Left ventricle myocardium inferior (tissue), 1 donor: ENCODE measurements at regions not wholly inside any gene's neighbourhood (a gene's known extent, or its start where the extent isn't known, plus 50 kb on each side); places are given as distances from the start of the nearest gene placed in this dataset.

ENCODE experiments used
- DNase-seq: peaks from one replicate; pipeline ENCODE4 v3.0.0-alpha.2; 2020
- H3K27ac ChIP-seq: fragments of 200-600 bp; replicated peaks from 2 replicates; pipeline ENCODE4 v1.8.0; 2021
- H3K27me3 ChIP-seq: fragments of 200-600 bp; 2 replicates; pipeline ENCODE4 v1.8.0; 2021; ENCODE audit warnings: low read depth
- H3K36me3 ChIP-seq: fragments of 200-600 bp; 2 replicates; pipeline ENCODE4 v1.8.0; 2021
- H3K4me1 ChIP-seq: fragments of 200-600 bp; 2 replicates; pipeline ENCODE4 v1.8.0; 2021
- H3K4me3 ChIP-seq: fragments of 200-600 bp; 2 replicates; pipeline ENCODE4 v1.8.0; 2021; ENCODE audit warnings: mild to moderate bottlenecking, moderate library complexity
- H3K9me3 ChIP-seq: fragments of 200-600 bp; replicated peaks from 2 replicates; pipeline ENCODE4 v1.8.0; 2021
- CTCF ChIP-seq: fragments of 200-600 bp; IDR thresholded peaks from 2 replicates; pipeline ENCODE4 v1.8.0; 2021; ENCODE audit warnings: antibody characterized with exemption, mild to moderate bottlenecking, borderline replicate concordance
- intact Hi-C: fragments of 100-400 bp; cut with micrococcal nuclease; formaldehyde crosslinking; loops from one replicate; pipeline ENCODE4 v1.11.0; 2022
- donor health status: DM: no; HTN: yes; CAD: no; lungs with severe emphysema.

DNA sequence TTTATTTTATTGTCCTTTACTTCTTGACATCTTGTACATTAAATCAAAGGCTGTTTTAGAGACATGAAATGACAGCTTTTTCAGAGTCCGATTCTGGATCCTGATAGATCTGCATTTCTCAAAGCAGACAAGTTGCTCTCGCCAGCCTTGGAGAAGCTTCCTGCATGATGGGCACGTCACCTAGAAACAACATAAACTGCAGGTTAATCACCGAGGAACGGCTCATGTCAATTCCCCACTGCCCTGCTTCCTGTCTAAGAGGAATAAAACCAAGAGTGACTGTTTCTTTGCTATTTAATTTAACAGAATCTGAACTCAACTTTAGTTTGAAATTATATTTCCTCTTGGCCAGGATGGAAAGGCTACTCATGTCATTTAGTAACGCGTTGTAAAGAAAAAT lies 77.0 kb downstream of the RWDD3 start:
- H3K36me3 ChIP-seq: no peaks in the 10 kb centered on the region
- H3K4me1 ChIP-seq: no peaks in the 10 kb centered on the region
- intact Hi-C loops: no loop called here
- no peak overlapping the region for H3K27ac ChIP-seq
- H3K9me3 ChIP-seq: no peaks in the 10 kb centered on the region
- no peak overlapping the region for H3K4me3 ChIP-seq
- DNase-seq: no peak
- peaks cover 23% of the 10 kb centered on the region for H3K27me3 ChIP-seq
- TF ChIP-seq CTCF: no peak

DNA sequence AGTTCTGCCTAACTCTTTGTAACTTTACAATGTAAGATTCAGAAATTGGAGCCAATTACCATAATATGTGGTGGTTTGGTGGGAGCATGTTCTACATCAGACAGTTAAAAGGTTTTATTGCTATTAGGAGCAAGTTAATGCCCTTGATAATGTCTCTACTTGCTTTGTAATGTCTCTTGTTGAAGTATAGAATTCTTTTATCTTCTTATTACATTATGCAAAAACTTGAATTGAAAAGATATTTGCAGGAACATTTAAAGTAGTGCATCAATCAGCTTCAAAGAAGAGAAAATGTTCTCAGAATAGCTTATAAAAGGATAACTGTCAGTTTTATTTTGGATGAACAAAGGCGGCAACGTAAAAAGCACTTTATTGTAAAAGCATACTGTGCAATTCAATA lies 77.8 kb downstream of the RWDD3 start:
- Histone ChIP-seq H3K27ac (no peak overlapping the region), H3K4me3 (no peak overlapping the region), H3K4me1 (no peaks in the 10 kb centered on the region), H3K27me3 (peaks cover 23% of the 10 kb centered on the region), H3K9me3 (no peaks in the 10 kb centered on the region), H3K36me3 (no peaks in the 10 kb centered on the region)
- no peak for TF ChIP-seq CTCF
- intact Hi-C loops: no loop called here
- DNase-seq: no peak

DNA sequence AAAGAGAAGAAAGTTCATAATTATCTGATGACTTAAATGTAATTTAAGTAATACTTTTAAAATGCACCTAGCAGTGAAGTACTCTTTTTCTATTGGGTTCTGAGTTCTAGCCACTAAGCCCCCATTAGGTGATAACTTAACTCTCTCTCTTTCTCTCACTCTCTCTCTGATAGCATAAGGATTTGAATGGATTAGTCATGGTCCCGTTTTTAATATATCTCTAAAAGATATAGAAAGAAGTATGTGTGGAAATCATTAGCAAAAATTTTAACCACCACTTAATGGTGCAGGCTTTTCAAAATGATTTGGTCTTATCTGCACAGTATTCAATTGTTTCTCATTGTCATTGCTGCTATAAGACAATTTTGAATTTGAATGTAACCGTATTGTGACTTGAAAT lies 78.2 kb downstream of the RWDD3 start:
- intact Hi-C loops: no loop called here
- Histone ChIP-seq H3K4me1 (no peaks in the 10 kb centered on the region), H3K9me3 (no peaks in the 10 kb centered on the region), H3K27me3 (peaks cover 23% of the 10 kb centered on the region), H3K27ac (no peak overlapping the region), H3K36me3 (no peaks in the 10 kb centered on the region), H3K4me3 (no peak overlapping the region)
- no peak for TF ChIP-seq CTCF
- no peak for DNase-seq

DNA sequence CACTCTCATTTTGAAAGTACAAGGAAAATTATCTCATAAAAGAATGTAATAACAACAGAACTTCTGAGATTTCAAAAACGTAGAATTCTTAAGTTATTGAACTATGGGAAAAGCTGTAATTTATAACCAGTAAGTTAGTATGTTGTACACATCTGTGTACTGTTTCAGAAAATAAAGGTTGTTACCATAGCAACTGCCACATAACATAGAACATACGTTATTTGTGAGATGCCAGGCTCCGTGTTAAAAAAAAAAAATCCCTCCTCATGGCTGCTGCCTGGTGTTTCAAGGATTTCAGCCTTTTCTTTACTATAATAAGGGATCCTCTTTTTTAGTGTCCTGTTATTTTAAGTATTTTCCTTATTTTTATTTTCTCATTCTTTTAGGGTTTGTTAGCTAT lies 79.5 kb downstream of the RWDD3 start:
- Histone ChIP-seq H3K4me1 (no peaks in the 10 kb centered on the region), H3K9me3 (no peaks in the 10 kb centered on the region), H3K4me3 (no peak overlapping the region), H3K36me3 (no peaks in the 10 kb centered on the region), H3K27ac (no peak overlapping the region), H3K27me3 (peaks cover 23% of the 10 kb centered on the region)
- no peak for TF ChIP-seq CTCF
- intact Hi-C loops: no loop called here
- DNase-seq: no peak

GRCh38 chr1:95321531-95321930 lies 87.5 kb downstream of the RWDD3 start:
- DNase-seq: no peak
- intact Hi-C loops: no loop called here
- Histone ChIP-seq H3K9me3 (no peaks in the 10 kb centered on the region), H3K4me1 (peaks cover 8% of the 10 kb centered on the region), H3K27me3 (no peaks in the 10 kb centered on the region), H3K36me3 (no peaks in the 10 kb centered on the region), H3K4me3 (no peak overlapping the region), H3K27ac (no peak overlapping the region)
- no peak for TF ChIP-seq CTCF

GRCh38 chr1:95323123-95323522 lies 89.1 kb downstream of the RWDD3 start:
- H3K9me3 ChIP-seq: no peaks in the 10 kb centered on the region
- H3K27me3 ChIP-seq: no peaks in the 10 kb centered on the region
- DNase-seq: no peak
- no peaks in the 10 kb centered on the region for H3K36me3 ChIP-seq
- H3K4me3 ChIP-seq: no peak overlapping the region
- TF ChIP-seq CTCF: no peak
- no peak overlapping the region for H3K27ac ChIP-seq
- H3K4me1 ChIP-seq: peaks cover 8% of the 10 kb centered on the region
- intact Hi-C loops: no loop called here
